Cardiac septum (tissue), 1 donor: ENCODE measurements at regions not wholly inside any gene's neighbourhood (a gene's known extent, or its start where the extent isn't known, plus 50 kb on each side); places are given as distances from the start of the nearest gene placed in this dataset.
"Not testable (repeated sequence)": the region's sequence is repeated elsewhere in the genome, so short reads cannot be mapped to it uniquely, and the experiment has no call there.

ENCODE experiments used
- DNase-seq: peaks from one replicate; pipeline ENCODE4 v3.0.0-alpha.2; 2020; ENCODE audit warnings: low spot score
- intact Hi-C: fragments of 100-400 bp; cut with DNase I; formaldehyde crosslinking; loops from one replicate; pipeline ENCODE4 v1.14.0; 2022
- donor health status: DM: no; HTN: no; CAD: no.

DNA sequence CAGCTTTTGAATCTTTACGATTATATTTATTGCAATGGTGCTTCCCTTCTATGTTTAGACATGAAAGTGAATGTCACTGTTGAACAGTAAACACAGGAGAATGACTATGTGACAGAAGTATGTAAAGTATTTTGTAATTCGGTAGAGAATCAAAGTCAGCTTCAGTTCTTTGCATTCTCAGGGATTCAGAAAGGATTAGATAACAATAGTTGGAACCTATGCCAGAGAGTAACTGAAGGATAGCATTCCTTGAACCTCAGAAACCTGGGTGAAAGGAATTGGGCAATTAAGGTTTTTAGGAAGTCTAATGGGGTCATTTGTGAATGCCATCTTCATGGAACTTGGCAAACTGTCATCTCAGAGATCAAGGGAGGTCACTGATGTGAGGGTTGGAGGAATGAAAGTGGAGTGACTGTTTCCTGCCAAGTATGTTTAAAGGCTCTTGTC is 305.3 kb upstream of the DDHD1 start:
- no peak for DNase-seq
- intact Hi-C loops: no loop called here

DNA sequence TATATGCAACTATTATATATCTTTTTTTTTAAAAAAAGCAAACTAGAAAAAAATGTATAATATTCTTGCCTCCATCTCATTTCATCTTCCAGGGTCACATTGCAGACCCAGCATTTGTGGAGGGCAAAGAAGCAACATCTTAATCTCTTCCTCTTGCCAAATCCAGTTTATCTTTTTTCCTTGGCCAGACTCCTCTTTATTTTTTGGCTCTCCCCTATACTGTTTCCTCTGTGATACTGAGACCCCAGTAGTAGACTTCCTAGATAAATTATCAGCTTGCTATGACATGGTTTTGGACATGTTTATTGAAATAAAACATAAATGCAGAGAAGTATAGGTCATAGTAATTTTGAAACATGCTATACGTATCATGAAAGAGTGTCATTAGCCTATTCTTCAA is 303.8 kb upstream of the DDHD1 start:
- intact Hi-C loops: no loop called here
- no peak for DNase-seq

DNA sequence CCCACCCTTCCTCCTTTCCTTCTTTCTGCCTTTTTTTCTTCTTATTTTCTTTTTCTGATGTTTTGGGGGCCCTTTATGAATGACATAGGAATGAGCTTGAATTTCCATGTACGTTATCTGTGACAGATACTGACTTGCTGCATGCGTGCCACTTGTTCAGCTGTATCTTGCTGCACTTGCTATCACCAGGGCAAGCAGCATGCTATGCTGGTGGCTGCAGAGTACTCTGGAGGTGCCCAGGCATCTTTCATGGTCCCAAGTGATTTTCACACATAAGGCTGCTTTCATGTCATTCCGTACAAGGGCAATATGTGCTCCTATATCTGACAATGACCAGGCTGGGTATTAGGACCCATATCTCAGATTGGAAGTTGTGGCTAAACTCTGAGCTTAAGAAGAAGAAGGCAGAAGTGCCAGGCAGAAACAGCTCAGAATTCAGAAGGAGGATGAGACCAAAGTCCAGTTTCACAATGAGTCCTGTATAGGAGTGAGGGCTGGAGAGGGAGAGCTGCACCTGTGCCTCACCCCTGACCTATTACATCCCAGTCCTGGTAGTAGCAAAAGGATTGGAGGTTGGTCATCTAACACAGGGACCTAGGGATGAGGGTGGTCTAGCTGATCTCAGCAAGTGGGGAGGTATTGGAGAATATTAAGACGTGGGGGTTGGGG is 299.0 kb upstream of the DDHD1 start:
- intact Hi-C loops: no loop called here
- DNase-seq: no peak

DNA sequence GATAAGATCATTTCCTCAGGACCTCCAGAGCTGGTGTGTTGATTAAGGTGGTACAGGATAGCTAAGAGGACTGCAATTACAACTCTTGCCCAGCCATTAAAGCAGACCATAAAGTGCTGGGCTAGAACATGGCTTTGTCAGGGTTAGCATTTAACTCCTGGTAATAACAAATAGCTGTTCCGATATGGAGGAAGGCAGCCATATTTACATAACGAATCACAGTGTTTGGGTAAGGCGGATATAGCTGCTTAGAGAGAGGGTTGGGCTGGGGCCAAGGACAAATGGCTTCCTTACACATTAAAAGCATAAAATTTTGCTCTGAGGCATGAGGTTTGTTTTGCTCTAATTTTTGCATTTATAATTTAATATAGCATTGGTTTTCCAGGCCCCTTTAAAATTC is 297.7 kb upstream of the DDHD1 start:
- DNase-seq: no peak
- intact Hi-C loops: no loop called here

DNA sequence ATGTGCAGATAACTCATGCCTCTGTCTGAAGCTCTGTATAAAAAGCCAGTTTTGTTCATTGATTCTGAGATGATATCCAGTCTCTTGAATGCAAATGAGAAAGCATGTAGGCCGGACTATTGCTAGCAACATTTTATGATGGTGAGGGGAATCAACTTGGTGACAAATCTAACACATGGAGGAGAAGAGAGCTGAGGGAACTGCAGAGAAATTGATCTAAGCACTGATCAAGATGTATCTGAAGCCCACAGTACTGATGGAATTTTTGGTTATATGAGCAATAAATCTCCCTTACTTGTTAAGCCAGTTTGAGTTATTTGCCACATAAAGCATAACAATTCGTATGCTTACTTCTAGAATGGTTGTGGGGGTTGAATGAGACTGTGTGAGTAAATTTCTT is 295.6 kb upstream of the DDHD1 start:
- intact Hi-C loops: no loop called here
- DNase-seq: no peak

GRCh38 chr14:53444677-53445312 is 291.7 kb upstream of the DDHD1 start:
- DNase-seq: no peak
- intact Hi-C loops: no loop called here

GRCh38 chr14:53441789-53442188 is 288.7 kb upstream of the DDHD1 start:
- intact Hi-C loops: no loop called here
- no peak for DNase-seq

- intact Hi-C loops: no loop called here
- no peak for DNase-seq
Observed at GRCh38 chr14:53437858-53438257, 284.7 kb upstream of the DDHD1 start.

DNA sequence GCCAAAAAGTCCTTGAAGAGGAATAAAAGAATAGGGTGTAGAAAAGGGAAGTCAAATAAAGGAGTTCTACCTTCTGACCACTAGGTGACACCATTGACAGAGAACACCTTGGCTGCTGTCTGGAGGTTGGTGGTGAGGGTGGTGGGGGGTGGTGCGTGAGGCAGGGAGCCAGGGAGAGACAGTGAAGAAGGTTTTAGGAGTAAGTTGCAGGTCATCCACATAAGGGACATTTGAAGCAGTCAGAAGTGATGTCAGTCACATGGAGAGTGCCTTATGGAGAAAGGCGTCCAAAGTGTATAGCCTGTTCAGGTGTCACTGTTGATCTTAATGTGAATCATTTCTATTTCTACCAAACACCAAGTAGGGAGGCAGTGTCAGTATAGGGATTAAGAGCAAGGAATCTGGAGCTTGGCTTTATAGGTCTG is 279.3 kb upstream of the DDHD1 start:
- intact Hi-C loops: no loop called here
- no peak for DNase-seq

DNA sequence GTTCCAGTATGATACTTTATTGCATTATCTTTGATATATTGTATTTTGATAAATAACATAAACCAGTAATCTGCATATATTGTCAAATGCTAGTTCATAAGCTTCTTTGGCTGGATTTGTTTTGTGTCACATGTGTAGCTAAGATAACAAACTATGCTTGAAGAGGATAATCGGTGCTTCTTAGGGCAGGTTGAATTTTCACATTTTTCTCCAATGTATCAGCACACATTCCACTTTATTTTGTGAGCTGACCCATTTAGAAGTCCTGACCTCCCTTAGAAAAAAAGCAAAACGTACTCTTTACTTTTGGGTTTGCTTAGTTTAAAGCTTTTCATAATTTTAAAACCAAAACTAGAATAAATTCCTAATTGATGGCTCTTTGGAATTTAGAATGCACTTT is 277.7 kb upstream of the DDHD1 start:
- intact Hi-C loops: no loop called here

DNA sequence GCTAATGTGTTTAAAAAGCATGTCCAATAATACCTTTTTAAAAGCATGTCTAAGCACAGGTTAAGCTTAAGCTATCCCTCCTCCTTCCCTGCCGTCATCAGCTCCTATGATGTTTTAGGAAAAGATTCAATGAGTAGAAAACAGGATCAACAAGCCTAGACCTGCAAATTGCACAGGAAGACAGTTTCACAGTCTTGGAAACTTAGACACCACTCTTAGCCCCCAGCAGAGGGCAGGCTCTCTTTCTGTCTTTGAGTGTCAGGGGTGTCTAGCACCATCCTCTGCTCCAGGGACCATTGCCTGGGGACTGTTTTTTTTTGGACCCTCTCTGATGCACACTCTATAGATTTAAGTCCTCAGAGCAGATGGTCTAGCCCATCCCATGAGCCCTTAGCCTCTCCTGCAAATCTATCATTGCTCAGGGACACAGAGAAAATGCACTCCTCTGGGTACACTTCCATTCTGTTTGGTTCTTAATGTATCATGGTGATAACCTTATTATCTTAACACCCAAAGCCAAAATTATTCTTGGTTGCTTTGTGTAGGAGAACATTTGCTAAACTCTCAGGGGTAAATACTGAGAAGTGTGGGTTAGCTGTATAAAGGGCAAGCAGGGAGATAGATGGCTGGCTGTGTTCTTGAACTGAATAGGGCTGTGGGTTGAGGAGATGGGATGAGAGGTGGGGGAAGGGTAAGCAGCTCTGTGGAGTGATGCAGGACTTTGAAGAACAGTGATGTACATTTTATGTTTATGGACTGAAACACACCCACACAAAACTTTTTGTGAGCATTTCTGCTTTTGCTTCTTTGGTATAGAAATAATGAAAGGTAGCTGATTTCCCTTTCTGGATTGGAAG is 259.9 kb upstream of the DDHD1 start:
- no peak for DNase-seq
- intact Hi-C loops: no loop called here

More for the DNA sequence above, 277.7 kb upstream of the DDHD1 start:
- DNase-seq: no peak

GRCh38 chr14:53411125-53411524 is 258.0 kb upstream of the DDHD1 start:
- no peak for DNase-seq
- intact Hi-C loops: no loop called here

DNA sequence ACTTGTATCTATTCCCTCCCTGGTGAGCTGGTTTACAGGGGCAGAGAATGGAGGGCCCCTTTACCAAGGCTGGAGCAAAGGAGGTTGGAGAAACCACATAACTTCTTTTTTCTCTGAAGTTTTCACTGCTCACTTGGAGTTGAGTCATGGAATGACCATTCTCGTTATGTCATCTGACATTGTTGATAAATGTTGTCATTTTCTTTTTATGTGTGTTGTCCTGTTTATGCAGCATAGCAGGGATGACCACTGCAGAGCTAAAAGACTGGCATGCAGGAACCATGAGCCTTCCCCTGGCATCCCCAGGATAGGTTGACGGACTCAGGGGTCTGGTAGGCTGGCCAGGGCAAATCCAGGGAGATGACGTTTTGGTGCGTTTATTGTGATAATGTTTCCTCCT is 256.8 kb upstream of the DDHD1 start:
- intact Hi-C loops: no loop called here
- no peak for DNase-seq

DNA sequence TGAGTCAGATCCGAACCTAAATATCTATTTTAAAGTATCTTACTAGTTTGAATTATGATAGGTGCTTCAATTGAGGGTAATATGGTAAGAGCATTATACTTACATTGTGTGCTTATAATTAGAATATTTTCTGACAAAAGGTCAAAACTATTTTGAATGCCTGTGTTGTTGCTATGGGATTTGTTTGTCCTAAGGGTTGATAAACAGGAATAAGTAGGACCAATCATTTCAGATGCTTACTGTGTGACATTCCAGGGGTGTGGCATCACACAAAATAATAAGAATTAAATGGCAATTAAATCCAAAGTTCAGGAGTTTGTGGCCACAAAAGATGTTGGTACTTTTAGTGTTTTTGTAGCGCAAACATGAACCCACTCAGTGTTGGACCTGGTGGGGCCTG is 256.2 kb upstream of the DDHD1 start:
- no peak for DNase-seq
- intact Hi-C loops: no loop called here

DNA sequence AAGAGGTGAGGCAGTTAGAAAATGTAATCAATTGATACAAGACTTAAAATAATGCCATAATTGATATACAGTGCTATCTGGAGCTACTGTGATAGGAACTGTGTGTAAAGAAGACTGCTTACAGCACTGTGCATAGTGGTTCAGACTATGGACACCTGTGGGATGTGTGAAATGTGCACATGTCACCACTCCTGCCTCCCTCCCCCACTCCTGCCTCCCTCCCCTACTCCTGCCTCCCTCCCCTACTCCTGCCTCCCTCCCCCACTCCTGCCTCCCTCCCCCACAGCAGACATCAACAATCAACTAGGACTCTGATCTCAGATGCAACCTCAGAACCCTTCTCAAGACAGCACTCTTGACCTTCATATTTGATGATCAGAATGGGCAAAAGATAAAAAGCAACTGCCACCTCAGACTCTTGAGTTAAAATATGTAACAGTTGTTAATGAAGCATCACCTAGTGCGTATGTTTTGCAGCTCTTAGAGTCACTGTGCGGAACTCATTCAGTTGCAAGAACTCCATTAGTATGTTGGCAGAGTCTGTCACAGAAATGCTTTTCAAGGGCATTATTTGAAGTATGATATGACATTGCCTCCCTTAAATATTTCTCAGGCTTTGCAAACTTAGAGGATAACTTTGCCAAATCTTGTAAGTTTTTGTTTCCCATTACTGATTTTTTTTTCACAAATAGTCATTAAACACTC is 255.2 kb upstream of the DDHD1 start:
- intact Hi-C loops: no loop called here
- DNase-seq: no peak

GRCh38 chr14:53406519-53406918 is 253.4 kb upstream of the DDHD1 start:
- intact Hi-C loops: no loop called here
- DNase-seq: no peak

GRCh38 chr14:53401646-53402045 is 248.5 kb upstream of the DDHD1 start:
- no peak for DNase-seq
- intact Hi-C loops: no loop called here

DNA sequence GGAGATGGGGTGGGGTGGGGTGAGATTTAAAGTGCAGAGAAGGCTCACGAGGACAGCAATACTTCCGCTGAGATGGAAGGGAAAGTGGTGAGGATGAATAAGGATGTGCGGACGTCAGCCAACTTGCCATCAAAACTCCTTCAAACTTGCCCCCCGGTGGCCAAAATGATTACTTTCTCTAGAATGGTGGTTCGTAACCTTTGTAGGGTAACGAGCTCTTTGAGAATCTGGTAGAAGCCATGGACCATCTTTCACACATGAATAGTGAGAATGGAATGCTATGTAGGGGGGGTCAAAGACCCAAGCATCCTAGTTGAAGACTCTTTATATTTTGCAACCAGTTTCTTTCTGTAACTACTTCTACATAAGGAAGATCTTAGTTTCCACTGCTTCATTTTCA is 245.9 kb upstream of the DDHD1 start:
- no peak for DNase-seq
- intact Hi-C loops: no loop called here

DNA sequence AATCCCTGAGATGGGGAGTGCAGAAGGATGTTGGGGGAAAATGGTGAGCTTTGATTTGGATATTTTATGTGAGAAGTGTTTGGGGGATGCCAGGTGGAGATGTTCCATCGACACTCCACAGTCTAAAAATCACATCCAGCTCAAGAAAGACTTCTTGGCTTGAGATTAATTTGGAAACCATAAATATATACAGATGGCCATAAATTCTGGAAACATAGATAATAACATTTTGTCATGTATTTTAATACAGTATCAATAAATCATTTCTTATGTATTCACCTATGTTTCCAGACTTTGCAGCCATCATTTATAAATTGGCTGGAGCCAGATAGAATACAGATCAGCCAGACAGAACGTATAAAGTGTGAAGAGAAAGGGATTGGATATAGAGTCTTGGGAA is 245.5 kb upstream of the DDHD1 start:
- intact Hi-C loops: no loop called here
- no peak for DNase-seq

DNA sequence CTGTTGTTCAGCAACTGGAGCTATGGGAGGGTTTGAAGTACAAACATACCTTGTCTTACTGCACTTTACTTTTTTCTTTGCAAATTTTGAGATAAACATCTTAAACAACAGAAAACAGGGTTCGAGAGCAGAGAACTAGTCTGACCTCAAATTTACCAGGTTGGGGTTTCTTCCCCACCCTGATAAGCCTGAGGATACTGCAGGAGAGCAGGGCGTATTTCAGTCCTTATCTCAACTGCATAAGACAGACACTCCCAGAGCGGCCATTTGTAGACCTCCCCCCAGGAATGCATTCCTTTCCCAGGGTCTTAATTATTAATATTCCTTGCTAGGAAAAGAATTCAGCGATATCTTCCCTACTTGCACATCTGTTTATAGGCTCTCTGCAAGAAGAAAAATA is 242.1 kb upstream of the DDHD1 start:
- intact Hi-C loops, DNase-seq: not testable (repeated sequence)
